GM19463 (cell line): ENCODE measurements at regions not wholly inside any gene's neighbourhood (a gene's known extent, or its start where the extent isn't known, plus 50 kb on each side); places are given as distances from the start of the nearest gene placed in this dataset.
A peak's percentile ranks its signal among the peaks of the same experiment; 100 is the strongest.
"Not testable (repeated sequence)": the region's sequence is repeated elsewhere in the genome, so short reads cannot be mapped to it uniquely, and the experiment has no call there.

Source experiments
- ATAC-seq: cut with Tn5 transposase; IDR thresholded peaks from one replicate; pipeline ENCODE4 v1.9.1; 2021; ENCODE audit warnings: mild to moderate bottlenecking, moderate library complexity; ENCODE audit not compliant: unreplicated experiment

- no peak for ATAC-seq
Measured at GRCh38 chr4:77438549-77438948, 167.1 kb upstream of the CXCL13 start.

- no peak for ATAC-seq
Measured at GRCh38 chr4:77443941-77444340, 161.7 kb upstream of the CXCL13 start.

GRCh38 chr4:77445823-77446222, 159.8 kb upstream of the CXCL13 start:
- ATAC-seq = no peak

- no peak for ATAC-seq
Measured at GRCh38 chr4:77446601-77447000, 159.0 kb upstream of the CXCL13 start.

GRCh38 chr4:77449171-77449570, 156.4 kb upstream of the CXCL13 start:
- no peak for ATAC-seq

- ATAC-seq = no peak
Measured at GRCh38 chr4:77450006-77450405, 155.6 kb upstream of the CXCL13 start.

- ATAC-seq = no peak
Measured at GRCh38 chr4:77451530-77451929, 154.1 kb upstream of the CXCL13 start.

- ATAC-seq = not testable (repeated sequence)
Measured at GRCh38 chr4:77452117-77452516, 153.5 kb upstream of the CXCL13 start.

GRCh38 chr4:77453911-77454310, 151.7 kb upstream of the CXCL13 start:
- no peak for ATAC-seq

- no peak for ATAC-seq
Measured at GRCh38 chr4:77454858-77455257, 150.8 kb upstream of the CXCL13 start.

- not testable (repeated sequence) for ATAC-seq
Measured at GRCh38 chr4:77464100-77464499, 141.5 kb upstream of the CXCL13 start.

GRCh38 chr4:77465271-77465670, 140.3 kb upstream of the CXCL13 start:
- ATAC-seq = peak; percentile 74

GRCh38 chr4:77466430-77466829, 139.2 kb upstream of the CXCL13 start:
- no peak for ATAC-seq

- no peak for ATAC-seq
Measured at GRCh38 chr4:77471821-77472495, 133.7 kb upstream of the CXCL13 start.

- ATAC-seq = peak; percentile 42
Measured at GRCh38 chr4:77473509-77473908, 132.1 kb upstream of the CXCL13 start.

- no peak for ATAC-seq
Measured at GRCh38 chr4:77481856-77482255, 123.8 kb upstream of the CXCL13 start.

- ATAC-seq = no peak
Measured at GRCh38 chr4:77488882-77489281, 116.7 kb upstream of the CXCL13 start.

- peak; percentile 69 for ATAC-seq
Measured at GRCh38 chr4:77493120-77493752, 112.4 kb upstream of the CXCL13 start.

- ATAC-seq = peak; percentile 71
Measured at GRCh38 chr4:77493829-77494551, 111.6 kb upstream of the CXCL13 start.

GRCh38 chr4:77496457-77496856, 109.2 kb upstream of the CXCL13 start:
- ATAC-seq = no peak

GRCh38 chr4:77500801-77501200, 104.8 kb upstream of the CXCL13 start:
- no peak for ATAC-seq

GRCh38 chr4:77501240-77501639, 104.4 kb upstream of the CXCL13 start:
- ATAC-seq = no peak
